ENCODE measurements at regions not wholly inside any gene's neighbourhood (a gene's known extent, or its start where the extent isn't known, plus 50 kb on each side); places are given as distances from the start of the nearest gene placed in this dataset.

GRCh38 chr2:6308986-6309385 lies 556.7 kb downstream of the CMPK2 start:
- TF ChIP-seq, protein P1, sequence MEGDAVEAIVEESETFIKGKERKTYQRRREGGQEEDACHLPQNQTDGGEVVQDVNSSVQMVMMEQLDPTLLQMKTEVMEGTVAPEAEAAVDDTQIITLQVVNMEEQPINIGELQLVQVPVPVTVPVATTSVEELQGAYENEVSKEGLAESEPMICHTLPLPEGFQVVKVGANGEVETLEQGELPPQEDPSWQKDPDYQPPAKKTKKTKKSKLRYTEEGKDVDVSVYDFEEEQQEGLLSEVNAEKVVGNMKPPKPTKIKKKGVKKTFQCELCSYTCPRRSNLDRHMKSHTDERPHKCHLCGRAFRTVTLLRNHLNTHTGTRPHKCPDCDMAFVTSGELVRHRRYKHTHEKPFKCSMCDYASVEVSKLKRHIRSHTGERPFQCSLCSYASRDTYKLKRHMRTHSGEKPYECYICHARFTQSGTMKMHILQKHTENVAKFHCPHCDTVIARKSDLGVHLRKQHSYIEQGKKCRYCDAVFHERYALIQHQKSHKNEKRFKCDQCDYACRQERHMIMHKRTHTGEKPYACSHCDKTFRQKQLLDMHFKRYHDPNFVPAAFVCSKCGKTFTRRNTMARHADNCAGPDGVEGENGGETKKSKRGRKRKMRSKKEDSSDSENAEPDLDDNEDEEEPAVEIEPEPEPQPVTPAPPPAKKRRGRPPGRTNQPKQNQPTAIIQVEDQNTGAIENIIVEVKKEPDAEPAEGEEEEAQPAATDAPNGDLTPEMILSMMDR (IDR thresholded peaks at IDR 0.05; ENCODE audit: insufficient read depth, low read depth, low read length): no peak
- no peak for TF ChIP-seq EZH2 (IDR thresholded peaks at IDR 0.05; ENCODE audit: insufficient read depth, low read length)
